NCI-H69 (cell line): ENCODE measurements at regions not wholly inside any gene's neighbourhood (a gene's known extent, or its start where the extent isn't known, plus 50 kb on each side); places are given as distances from the start of the nearest gene placed in this dataset.
A peak's percentile ranks its signal among the peaks of the same experiment; 100 is the strongest.

ENCODE experiments used
- DNase-seq: peaks from one replicate; lab custom pipeline; 2025; lab: John Stamatoyannopoulos, UW

- DNase-seq, result no peak
These were observed 615.6 kb upstream of the CDH4 start for GRCh38 chr20:60636417-60636816.

- no peak for DNase-seq
These were observed 614.3 kb upstream of the CDH4 start for GRCh38 chr20:60637801-60638200.

- no peak for DNase-seq
These were observed 613.5 kb upstream of the CDH4 start for GRCh38 chr20:60638430-60639098.

GRCh38 chr20:60641879-60642447 is 610.1 kb upstream of the CDH4 start:
- no peak for DNase-seq

GRCh38 chr20:60642541-60642940 is 609.5 kb upstream of the CDH4 start:
- DNase-seq, result no peak

- DNase-seq, result no peak
These were observed 603.5 kb upstream of the CDH4 start for GRCh38 chr20:60648556-60648955.

GRCh38 chr20:60649541-60649940 is 602.5 kb upstream of the CDH4 start:
- DNase-seq, result no peak

- no peak for DNase-seq
These were observed 602.0 kb upstream of the CDH4 start for GRCh38 chr20:60650087-60650486.

- no peak for DNase-seq
These were observed 600.0 kb upstream of the CDH4 start for GRCh38 chr20:60652046-60652445.

- DNase-seq, result no peak
These were observed 599.4 kb upstream of the CDH4 start for GRCh38 chr20:60652615-60653014.

- DNase-seq, result peak; percentile 14
These were observed 598.8 kb upstream of the CDH4 start for GRCh38 chr20:60653111-60653845.

GRCh38 chr20:60658681-60659080 is 593.4 kb upstream of the CDH4 start:
- DNase-seq, result no peak

GRCh38 chr20:60659240-60659639 is 592.8 kb upstream of the CDH4 start:
- no peak for DNase-seq

- DNase-seq, result no peak
These were observed 589.8 kb upstream of the CDH4 start for GRCh38 chr20:60662307-60662706.

GRCh38 chr20:60664106-60664505 is 588.0 kb upstream of the CDH4 start:
- no peak for DNase-seq

- no peak for DNase-seq
These were observed 584.4 kb upstream of the CDH4 start for GRCh38 chr20:60667641-60668040.

- DNase-seq, result no peak
These were observed 582.9 kb upstream of the CDH4 start for GRCh38 chr20:60669211-60669610.

- no peak for DNase-seq
These were observed 576.0 kb upstream of the CDH4 start for GRCh38 chr20:60676011-60676410.

- DNase-seq, result no peak
These were observed 574.2 kb upstream of the CDH4 start for GRCh38 chr20:60677819-60678218.

GRCh38 chr20:60680554-60680953 is 571.5 kb upstream of the CDH4 start:
- DNase-seq, result no peak

GRCh38 chr20:60687213-60687612 is 564.8 kb upstream of the CDH4 start:
- no peak for DNase-seq

GRCh38 chr20:60690771-60691170 is 561.3 kb upstream of the CDH4 start:
- DNase-seq, result no peak

GRCh38 chr20:60691966-60692615 is 560.0 kb upstream of the CDH4 start:
- DNase-seq, result no peak
